SKM-1 treated with dmso at 0.1 percent for 144 hours (cell line): ENCODE measurements at regions not wholly inside any gene's neighbourhood (a gene's known extent, or its start where the extent isn't known, plus 50 kb on each side); places are given as distances from the start of the nearest gene placed in this dataset.
A peak's percentile ranks its signal among the peaks of the same experiment; 100 is the strongest.
"Not testable (repeated sequence)": the region's sequence is repeated elsewhere in the genome, so short reads cannot be mapped to it uniquely, and the experiment has no call there.

Source experiments
- DNase-seq: peaks from one replicate; lab custom pipeline; 2025; ENCODE audit not compliant: unreplicated experiment; lab: John Stamatoyannopoulos, UW

DNA sequence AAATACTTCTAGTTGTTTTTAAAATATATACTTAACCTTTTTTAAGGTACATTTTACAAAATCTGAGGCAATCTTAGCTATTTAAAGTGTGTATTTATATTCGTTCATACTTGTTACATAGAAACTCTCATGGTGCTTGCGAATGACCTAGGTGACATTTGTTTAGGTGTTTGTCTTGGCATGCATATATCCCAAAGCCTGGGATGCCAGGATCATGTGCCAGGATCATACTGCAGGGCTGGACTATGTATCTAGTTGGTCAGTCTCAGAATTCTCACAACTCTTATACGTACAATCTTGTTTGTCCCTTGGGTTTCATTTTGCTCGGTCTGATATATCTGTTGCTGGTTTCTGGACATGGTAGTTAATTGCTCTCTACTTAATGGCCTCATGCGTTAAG lies 109.9 kb upstream of the WIPF3 start:
- not testable (repeated sequence) for DNase-seq

GRCh38 chr7:29699723-29700122 lies 106.6 kb upstream of the WIPF3 start:
- not testable (repeated sequence) for DNase-seq

- DNase-seq = not testable (repeated sequence)
Observed at GRCh38 chr7:29701540-29701939, 104.8 kb upstream of the WIPF3 start.

DNA sequence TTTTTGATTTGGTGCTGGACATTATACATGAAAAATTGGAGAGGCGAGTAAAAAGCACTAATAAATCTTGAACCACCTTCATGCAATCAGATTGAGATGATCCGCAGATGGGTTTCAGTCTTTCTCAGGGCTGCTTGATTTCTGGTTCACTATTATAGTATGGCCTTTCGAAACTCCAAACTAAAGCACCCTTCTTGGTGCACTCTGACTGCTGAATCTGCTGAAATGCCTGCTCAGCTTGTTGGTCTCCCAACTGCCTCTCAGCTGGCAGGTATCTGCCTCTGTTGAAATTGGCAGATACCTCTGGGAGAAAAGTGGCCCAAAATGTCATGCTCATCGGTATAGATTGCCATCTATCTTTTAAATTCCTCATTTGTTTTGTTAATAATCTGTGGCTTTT lies 102.5 kb upstream of the WIPF3 start:
- DNase-seq = not testable (repeated sequence)

DNA sequence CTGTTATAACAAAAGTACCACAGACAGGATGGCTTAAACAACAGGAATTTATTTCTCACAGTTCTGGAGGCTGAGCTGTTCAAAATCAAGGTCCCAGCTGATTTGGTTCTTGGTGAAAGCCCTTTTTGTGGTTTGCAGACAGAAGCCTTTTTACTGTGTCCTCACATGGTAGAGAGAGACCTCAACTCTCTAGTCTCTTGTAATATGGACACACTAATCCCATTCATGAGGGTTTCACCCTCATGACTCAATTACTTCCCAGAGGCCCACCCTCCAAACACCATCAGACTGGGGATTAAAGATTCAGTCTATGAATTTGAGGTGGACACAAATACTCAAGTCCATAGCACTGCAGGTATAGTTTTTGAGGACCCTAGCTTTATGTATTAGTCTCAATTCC lies 97.3 kb upstream of the WIPF3 start:
- not testable (repeated sequence) for DNase-seq

DNA sequence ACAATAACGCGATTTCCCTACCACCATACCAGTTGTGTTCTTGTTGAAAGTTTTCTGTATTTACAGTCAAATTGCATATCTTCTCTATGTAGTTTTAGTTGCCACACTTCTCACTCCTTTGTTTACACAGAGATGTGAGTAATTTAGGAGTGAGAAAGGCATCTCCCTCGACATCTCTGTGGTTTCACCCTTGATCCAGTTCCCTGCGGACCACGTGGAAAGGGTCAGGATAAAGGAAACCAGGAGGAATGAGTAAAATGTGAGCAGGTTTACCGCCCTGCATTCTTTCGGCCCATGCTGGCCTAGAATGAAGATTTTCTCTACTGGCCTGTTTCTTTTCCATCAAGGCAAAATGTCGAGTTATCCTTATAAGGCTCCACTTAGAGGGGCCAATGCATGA lies 83.2 kb upstream of the WIPF3 start:
- not testable (repeated sequence) for DNase-seq

DNA sequence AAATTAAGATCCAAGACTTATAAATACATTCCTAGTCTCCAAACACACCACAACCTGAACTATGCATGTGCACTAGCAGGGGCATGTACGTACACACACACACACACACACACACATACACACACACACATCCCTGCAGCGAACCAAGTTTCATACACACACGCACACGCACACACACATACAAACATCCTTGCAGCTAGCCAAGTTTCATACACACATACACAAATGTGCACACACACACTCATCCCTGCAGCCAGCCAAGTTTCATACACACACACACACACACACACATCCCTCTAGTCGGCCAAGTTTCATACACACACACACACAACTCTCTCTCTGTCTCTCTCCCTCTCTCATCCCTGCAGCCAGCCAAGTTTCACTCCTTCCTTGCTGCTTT lies 82.7 kb upstream of the WIPF3 start:
- no peak for DNase-seq

GRCh38 chr7:29729534-29730165 lies 76.7 kb upstream of the WIPF3 start:
- not testable (repeated sequence) for DNase-seq

- DNase-seq = no peak
Observed at GRCh38 chr7:29734246-29734731, 72.0 kb upstream of the WIPF3 start.

- DNase-seq = not testable (repeated sequence)
Observed at GRCh38 chr7:29747645-29748245, 58.6 kb upstream of the WIPF3 start.

GRCh38 chr7:29748286-29749099 lies 57.8 kb upstream of the WIPF3 start:
- peak; percentile 36 for DNase-seq

GRCh38 chr7:29749701-29750321 lies 56.5 kb upstream of the WIPF3 start:
- DNase-seq = no peak

- DNase-seq = not testable (repeated sequence)
Observed at GRCh38 chr7:29750373-29750940, 55.9 kb upstream of the WIPF3 start.

DNA sequence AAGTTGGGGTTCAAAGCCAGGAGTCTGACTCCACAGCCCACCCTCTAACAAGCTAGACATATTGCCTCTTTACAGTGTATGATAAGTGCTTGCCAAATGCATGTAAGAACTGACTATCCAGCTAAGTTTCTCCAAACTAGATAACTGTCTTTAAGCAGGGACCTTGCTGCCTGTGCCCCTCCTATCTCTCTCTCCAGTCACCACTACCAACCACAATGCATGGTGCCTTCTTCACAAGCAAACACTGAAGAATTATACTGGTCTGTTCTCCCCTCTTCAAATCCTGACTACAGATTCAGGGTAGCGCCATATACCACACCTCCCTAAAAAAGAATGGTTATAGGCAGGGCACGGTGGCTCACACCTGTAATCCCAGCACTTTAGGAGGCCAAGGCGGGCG lies 55.3 kb upstream of the WIPF3 start:
- DNase-seq = not testable (repeated sequence)

DNA sequence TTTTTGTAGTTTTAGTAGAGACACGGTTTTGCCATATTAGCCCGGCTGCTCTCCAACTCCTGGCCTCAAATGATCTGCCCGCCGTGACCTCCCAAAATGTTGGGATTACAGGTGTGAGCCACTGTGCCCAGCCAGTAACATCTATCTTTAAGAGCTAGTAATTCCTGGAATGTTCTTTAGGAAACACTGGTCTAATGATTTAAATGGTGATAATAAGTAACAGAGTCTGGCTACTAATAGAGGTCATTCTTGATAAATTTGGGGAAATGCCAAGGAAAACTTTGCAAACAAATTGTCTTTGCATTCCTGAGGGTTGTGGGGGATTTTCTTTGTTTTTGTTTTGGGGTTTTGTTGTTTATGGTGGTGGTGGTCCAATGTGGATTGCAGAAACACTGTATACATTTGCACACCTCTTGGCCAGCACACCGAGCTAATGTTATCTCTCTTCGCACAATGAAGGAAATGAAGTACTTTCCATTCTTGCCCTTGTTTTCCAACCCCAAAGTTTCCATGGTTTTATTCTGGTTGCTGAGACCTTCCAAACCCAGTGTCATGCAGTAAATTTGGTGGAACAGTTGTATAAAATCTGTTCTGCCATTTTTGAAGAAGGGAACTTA lies 51.3 kb upstream of the WIPF3 start:
- DNase-seq = no peak
